ENCODE measurements at regions not wholly inside any gene's neighbourhood (a gene's known extent, or its start where the extent isn't known, plus 50 kb on each side); places are given as distances from the start of the nearest gene placed in this dataset.

DNA sequence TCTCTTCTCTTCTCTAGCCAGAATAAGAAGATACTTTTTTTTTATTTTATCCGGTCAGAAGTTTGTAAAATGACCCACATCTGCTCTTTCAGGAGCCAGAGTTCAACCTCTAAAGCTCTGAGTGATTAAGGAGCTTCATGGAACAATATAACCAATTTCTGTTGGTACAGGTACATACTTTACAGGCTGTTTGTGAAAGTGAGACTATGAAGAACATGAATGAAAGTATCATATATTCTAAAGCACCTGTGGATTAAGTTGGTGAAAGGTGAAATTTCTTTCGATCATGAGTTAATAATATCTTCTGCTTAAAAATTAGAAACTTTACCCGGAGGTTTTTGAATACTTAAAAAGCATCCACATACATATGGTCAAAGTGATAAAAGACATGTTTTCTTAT lies 65.2 kb downstream of the DMRT2 start:
- Histone ChIP-seq H3K4me2 (no peak overlapping the region), H3K9me3 (no peaks in the 10 kb centered on the region; the same call in 1 of the 3 replicates), H3K27ac (no peak overlapping the region), H3K4me3 (no peak overlapping the region), H3K4me1 (no peaks in the 10 kb centered on the region)
- DNase-seq (ENCODE audit: low read depth in 1 of 2, low spot score in 1 of 2), result no peak
- WGBS (ENCODE audit: missing lambda C conversion rate), result 33% methylated on average over 3 of the region's 3 CpGs
- ATAC-seq, result no peak
- ChIA-PET POLR2A (no interaction called here), CTCF (interaction anchor here (1.1 kb wide), 1 partner anchor 15 kb away, joined by 3 read pairs; no protein-coding TSS in a partner anchor)
- no peak for FAIRE-seq
- no peak for TF ChIP-seq NR3C1 (IDR thresholded peaks at IDR 0.05)
- no peak for TF ChIP-seq MAFK (IDR thresholded peaks at IDR 0.05; ENCODE audit: partially characterized antibody)
- TF ChIP-seq, protein P1, sequence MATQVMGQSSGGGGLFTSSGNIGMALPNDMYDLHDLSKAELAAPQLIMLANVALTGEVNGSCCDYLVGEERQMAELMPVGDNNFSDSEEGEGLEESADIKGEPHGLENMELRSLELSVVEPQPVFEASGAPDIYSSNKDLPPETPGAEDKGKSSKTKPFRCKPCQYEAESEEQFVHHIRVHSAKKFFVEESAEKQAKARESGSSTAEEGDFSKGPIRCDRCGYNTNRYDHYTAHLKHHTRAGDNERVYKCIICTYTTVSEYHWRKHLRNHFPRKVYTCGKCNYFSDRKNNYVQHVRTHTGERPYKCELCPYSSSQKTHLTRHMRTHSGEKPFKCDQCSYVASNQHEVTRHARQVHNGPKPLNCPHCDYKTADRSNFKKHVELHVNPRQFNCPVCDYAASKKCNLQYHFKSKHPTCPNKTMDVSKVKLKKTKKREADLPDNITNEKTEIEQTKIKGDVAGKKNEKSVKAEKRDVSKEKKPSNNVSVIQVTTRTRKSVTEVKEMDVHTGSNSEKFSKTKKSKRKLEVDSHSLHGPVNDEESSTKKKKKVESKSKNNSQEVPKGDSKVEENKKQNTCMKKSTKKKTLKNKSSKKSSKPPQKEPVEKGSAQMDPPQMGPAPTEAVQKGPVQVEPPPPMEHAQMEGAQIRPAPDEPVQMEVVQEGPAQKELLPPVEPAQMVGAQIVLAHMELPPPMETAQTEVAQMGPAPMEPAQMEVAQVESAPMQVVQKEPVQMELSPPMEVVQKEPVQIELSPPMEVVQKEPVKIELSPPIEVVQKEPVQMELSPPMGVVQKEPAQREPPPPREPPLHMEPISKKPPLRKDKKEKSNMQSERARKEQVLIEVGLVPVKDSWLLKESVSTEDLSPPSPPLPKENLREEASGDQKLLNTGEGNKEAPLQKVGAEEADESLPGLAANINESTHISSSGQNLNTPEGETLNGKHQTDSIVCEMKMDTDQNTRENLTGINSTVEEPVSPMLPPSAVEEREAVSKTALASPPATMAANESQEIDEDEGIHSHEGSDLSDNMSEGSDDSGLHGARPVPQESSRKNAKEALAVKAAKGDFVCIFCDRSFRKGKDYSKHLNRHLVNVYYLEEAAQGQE (IDR thresholded peaks at IDR 0.05), result no peak
- no peak for TF ChIP-seq HOXA7 (CRISPR knock-in tag; IDR thresholded peaks at IDR 0.05)
- no peak for TF ChIP-seq CBX8 (IDR thresholded peaks at IDR 0.05)
- TF ChIP-seq, protein P2, sequence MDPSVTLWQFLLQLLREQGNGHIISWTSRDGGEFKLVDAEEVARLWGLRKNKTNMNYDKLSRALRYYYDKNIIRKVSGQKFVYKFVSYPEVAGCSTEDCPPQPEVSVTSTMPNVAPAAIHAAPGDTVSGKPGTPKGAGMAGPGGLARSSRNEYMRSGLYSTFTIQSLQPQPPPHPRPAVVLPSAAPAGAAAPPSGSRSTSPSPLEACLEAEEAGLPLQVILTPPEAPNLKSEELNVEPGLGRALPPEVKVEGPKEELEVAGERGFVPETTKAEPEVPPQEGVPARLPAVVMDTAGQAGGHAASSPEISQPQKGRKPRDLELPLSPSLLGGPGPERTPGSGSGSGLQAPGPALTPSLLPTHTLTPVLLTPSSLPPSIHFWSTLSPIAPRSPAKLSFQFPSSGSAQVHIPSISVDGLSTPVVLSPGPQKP (IDR thresholded peaks at IDR 0.05; ENCODE audit: low read depth, low read length), result no peak
- TF ChIP-seq MYC (IDR thresholded peaks at IDR 0.05; ENCODE audit: borderline replicate concordance, low read length), result no peak
- TF ChIP-seq, protein P3, sequence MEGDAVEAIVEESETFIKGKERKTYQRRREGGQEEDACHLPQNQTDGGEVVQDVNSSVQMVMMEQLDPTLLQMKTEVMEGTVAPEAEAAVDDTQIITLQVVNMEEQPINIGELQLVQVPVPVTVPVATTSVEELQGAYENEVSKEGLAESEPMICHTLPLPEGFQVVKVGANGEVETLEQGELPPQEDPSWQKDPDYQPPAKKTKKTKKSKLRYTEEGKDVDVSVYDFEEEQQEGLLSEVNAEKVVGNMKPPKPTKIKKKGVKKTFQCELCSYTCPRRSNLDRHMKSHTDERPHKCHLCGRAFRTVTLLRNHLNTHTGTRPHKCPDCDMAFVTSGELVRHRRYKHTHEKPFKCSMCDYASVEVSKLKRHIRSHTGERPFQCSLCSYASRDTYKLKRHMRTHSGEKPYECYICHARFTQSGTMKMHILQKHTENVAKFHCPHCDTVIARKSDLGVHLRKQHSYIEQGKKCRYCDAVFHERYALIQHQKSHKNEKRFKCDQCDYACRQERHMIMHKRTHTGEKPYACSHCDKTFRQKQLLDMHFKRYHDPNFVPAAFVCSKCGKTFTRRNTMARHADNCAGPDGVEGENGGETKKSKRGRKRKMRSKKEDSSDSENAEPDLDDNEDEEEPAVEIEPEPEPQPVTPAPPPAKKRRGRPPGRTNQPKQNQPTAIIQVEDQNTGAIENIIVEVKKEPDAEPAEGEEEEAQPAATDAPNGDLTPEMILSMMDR (IDR thresholded peaks at IDR 0.05), result no peak
- no peak for TF ChIP-seq FOSB (CRISPR knock-in tag; IDR thresholded peaks at IDR 0.05)
- TF ChIP-seq, protein P4, sequence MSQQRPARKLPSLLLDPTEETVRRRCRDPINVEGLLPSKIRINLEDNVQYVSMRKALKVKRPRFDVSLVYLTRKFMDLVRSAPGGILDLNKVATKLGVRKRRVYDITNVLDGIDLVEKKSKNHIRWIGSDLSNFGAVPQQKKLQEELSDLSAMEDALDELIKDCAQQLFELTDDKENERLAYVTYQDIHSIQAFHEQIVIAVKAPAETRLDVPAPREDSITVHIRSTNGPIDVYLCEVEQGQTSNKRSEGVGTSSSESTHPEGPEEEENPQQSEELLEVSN (IDR thresholded peaks at IDR 0.05; ENCODE audit: borderline replicate concordance, low read depth), result no peak
- TF ChIP-seq FOXS1 (CRISPR knock-in tag; IDR thresholded peaks at IDR 0.05), result no peak
- no peak for TF ChIP-seq JUN (IDR thresholded peaks at IDR 0.05)
- no peak for TF ChIP-seq RAD21 (conservative IDR thresholded peaks at IDR 0.05 in 1 of 2, IDR thresholded peaks at IDR 0.05 in 1 of 2)
- no peak for TF ChIP-seq ZC3H11A (IDR thresholded peaks at IDR 0.05)
- TF ChIP-seq, protein P5, sequence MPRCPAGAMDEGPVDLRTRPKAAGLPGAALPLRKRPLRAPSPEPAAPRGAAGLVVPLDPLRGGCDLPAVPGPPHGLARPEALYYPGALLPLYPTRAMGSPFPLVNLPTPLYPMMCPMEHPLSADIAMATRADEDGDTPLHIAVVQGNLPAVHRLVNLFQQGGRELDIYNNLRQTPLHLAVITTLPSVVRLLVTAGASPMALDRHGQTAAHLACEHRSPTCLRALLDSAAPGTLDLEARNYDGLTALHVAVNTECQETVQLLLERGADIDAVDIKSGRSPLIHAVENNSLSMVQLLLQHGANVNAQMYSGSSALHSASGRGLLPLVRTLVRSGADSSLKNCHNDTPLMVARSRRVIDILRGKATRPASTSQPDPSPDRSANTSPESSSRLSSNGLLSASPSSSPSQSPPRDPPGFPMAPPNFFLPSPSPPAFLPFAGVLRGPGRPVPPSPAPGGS (IDR thresholded peaks at IDR 0.05), result no peak
- TF ChIP-seq KDM1A (IDR thresholded peaks at IDR 0.05; ENCODE audit: low read depth), result no peak
- TF ChIP-seq HEYL (CRISPR knock-in tag; IDR thresholded peaks at IDR 0.05), result no peak
- TF ChIP-seq CEBPB (IDR thresholded peaks at IDR 0.05), result no peak
- TF ChIP-seq SREBF2 (IDR thresholded peaks at IDR 0.05), result no peak
- TF ChIP-seq POLR2A (IDR thresholded peaks at IDR 0.05; ENCODE audit: low read length), result no peak

DNA sequence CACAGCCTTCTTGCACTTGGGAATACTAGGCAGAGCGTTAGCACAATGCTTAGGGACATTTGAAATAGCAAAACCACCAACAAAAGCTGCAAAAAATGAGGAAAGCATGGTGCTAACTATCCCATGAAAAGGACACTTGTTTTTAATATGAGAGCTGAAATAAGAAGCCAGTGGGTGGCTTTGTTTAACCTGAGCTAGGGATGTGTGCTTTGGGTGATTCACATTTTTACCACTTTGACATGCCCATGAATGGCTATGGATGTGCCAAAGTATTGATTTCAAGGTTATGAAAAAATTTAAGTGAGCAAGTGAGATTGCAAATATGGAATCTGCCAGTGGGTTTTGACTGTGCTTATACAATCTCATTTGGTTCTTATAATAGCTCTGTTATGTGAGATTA lies 67.3 kb downstream of the DMRT2 start:
- Histone ChIP-seq H3K27ac (no peak overlapping the region), H3K9me3 (no peaks in the 10 kb centered on the region; the same call in 2 of the 3 replicates), H3K4me3 (no peak overlapping the region), H3K4me2 (no peak overlapping the region), H3K4me1 (no peaks in the 10 kb centered on the region)
- ChIA-PET CTCF (no interaction called here), POLR2A (no interaction called here)
- 9% methylated on average over 1 of the region's 1 CpG for WGBS (ENCODE audit: missing lambda C conversion rate)
- no peak for FAIRE-seq
- DNase-seq (ENCODE audit: low read depth in 1 of 2, low spot score in 1 of 2), result no peak
- ATAC-seq, result no peak
- TF ChIP-seq FOSL2 (IDR thresholded peaks at IDR 0.05) (no peak), FOSL2 (CRISPR knock-in tag; IDR thresholded peaks at IDR 0.05) (no peak), ESRRA (IDR thresholded peaks at IDR 0.05; ENCODE audit: borderline replicate concordance, low read length) (no peak), HOXB5 (CRISPR knock-in tag; IDR thresholded peaks at IDR 0.05) (no peak), POLR2AphosphoS2 (conservative IDR thresholded peaks at IDR 0.05; ENCODE audit: low read length) (no peak), NR3C1 (IDR thresholded peaks at IDR 0.05) (no peak), GATA3 (IDR thresholded peaks at IDR 0.05; ENCODE audit: borderline replicate concordance) (no peak), EP300 (IDR thresholded peaks at IDR 0.05) (no peak)
- TF ChIP-seq, protein P6, sequence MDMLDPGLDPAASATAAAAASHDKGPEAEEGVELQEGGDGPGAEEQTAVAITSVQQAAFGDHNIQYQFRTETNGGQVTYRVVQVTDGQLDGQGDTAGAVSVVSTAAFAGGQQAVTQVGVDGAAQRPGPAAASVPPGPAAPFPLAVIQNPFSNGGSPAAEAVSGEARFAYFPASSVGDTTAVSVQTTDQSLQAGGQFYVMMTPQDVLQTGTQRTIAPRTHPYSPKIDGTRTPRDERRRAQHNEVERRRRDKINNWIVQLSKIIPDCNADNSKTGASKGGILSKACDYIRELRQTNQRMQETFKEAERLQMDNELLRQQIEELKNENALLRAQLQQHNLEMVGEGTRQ (IDR thresholded peaks at IDR 0.05), result no peak
- TF ChIP-seq, protein P7, sequence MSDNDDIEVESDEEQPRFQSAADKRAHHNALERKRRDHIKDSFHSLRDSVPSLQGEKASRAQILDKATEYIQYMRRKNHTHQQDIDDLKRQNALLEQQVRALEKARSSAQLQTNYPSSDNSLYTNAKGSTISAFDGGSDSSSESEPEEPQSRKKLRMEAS (IDR thresholded peaks at IDR 0.05), result no peak
- TF ChIP-seq, protein P8, sequence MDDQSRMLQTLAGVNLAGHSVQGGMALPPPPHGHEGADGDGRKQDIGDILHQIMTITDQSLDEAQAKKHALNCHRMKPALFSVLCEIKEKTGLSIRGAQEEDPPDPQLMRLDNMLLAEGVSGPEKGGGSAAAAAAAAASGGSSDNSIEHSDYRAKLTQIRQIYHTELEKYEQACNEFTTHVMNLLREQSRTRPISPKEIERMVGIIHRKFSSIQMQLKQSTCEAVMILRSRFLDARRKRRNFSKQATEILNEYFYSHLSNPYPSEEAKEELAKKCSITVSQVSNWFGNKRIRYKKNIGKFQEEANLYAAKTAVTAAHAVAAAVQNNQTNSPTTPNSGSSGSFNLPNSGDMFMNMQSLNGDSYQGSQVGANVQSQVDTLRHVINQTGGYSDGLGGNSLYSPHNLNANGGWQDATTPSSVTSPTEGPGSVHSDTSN (IDR thresholded peaks at IDR 0.05), result no peak

Data from A549 (cell line).